ENCODE measurements at regions not wholly inside any gene's neighbourhood (a gene's known extent, or its start where the extent isn't known, plus 50 kb on each side); places are given as distances from the start of the nearest gene placed in this dataset.
A peak's percentile ranks its signal among the peaks of the same experiment; 100 is the strongest.

DNA sequence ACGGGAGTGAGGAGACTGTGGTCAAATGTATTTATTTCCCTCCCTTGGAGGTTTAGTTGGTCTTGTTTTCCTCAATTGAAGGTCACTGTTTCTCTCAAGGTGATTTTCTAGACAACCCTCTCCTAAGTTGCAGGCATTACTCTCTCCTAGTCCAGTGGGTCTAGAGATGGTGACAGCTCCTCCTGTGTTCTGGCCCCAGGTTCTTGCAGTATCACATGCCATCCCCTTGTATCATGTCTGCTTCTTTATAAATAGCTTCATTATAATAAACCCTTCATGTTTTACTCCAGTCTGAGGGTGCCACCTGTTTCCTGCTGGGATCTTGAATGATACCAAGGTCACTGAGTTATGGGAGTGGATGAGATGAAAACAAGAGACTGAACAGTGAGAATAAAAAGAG lies 208.0 kb upstream of the KCNN2 start:
- DNase-seq (ENCODE audit: low spot score): no peak

DNA sequence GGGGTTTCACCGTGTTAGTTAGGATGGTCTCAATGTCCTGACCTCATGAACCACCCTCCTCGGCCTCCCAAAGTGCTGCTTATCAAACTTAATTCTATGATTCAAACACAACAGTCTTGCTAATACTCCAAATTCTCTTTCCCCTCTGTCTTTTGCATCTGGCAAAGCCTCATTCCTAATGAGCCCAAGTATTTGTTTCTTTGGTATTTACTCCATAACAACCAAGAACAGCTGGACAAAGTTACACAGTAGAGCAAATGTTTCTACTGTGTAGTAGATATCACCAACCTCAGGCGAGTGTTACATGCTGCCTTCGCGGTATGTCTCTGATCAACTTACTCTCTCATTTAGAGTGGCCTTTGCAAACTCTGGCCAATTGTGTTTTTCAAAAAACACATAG lies 195.8 kb upstream of the KCNN2 start:
- no peak for DNase-seq (ENCODE audit: low spot score)

DNA sequence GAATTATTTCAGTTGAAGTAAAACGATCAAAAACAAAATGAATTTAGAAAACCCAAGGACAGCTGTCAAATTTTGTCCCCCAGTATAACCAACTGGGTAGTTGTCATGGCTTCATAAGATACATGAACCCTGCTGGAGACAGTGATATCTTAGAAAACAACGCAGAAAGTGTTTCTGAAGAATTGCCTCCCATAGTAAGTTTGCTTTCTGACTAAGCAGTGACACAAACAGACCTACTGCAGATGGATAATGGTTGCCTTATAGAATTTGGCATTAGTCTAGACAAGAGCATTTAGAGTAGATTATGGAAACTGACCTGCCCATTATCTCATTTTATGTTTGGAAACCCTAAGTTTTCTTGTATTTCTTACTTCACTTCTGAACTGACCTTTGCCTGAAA lies 187.7 kb upstream of the KCNN2 start:
- DNase-seq (ENCODE audit: low spot score): no peak

DNA sequence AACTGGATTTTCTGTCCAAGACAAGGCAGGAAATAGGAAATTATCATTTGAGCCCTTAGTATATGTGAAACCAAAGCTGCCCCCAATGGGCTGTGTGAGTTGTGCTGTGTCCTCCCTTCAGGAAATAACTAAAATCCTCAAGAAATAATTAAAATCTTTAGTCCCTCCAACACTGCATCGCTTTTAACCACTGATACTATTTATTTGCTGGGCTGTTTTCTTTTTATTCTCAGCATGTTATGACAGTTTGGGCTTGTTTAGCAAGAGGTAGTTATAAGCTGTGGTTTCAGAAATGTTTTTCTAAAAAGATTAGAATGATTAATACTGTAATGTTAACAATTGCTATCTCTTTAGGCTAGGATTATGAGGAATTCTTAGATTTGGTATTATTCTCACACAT lies 187.0 kb upstream of the KCNN2 start:
- DNase-seq (ENCODE audit: low spot score): no peak

DNA sequence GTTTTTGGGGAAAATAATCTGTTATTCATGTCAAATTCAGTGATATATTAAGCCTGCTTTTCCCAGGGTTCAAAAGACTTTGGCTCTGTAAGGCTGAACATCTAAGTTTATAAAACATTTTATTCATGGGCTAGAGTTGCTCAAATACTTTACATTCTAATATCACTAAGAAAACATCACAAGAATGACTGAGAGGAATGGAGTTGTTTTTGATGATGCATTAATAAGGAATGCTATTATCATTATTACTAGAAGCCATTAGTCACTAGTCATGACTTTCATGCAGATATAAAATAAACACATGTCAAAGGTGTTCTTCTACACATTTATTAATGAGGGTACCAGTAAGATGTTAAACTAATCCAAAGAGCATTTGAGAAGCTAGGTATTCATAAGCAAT lies 185.5 kb upstream of the KCNN2 start:
- DNase-seq (ENCODE audit: low spot score): no peak

DNA sequence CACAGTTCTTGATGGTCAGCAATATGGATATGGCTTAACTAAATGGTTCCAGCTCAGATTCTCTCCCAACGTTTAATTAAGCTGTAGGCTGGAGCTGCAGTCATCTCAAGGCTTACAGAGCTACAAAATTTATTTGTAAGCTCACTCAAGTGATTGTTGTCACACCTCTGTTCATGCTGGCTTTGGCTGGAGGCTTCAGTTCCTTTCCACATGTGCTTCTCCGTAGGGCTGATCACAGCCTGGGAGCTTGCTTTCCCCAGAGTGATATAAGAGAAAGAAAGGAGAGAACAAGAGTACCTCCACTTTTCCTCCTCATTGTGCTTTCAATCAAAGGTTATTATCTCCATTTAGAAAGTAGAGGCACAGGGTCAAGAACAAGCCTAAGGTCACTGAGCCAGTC lies 182.7 kb upstream of the KCNN2 start:
- no peak for DNase-seq (ENCODE audit: low spot score)

DNA sequence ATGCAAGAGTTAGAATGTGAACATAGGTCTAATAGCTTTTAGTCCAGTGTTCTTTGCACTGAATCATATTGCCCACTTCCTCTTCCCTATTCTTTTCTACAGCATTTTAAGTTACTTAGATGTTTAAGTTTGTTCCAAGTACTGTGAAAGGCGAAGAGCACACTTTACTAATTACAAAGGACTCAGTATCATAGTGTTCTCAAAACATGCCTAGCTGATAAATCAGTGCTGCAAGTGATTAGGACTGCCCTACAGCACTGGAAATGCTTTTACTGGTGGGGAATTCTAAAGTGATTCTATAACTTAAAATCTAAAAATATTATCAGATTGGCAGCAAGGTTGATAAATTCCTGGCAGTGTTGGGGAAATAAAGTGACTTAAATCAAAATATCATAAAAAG lies 177.9 kb upstream of the KCNN2 start:
- DNase-seq (ENCODE audit: low spot score): no peak

DNA sequence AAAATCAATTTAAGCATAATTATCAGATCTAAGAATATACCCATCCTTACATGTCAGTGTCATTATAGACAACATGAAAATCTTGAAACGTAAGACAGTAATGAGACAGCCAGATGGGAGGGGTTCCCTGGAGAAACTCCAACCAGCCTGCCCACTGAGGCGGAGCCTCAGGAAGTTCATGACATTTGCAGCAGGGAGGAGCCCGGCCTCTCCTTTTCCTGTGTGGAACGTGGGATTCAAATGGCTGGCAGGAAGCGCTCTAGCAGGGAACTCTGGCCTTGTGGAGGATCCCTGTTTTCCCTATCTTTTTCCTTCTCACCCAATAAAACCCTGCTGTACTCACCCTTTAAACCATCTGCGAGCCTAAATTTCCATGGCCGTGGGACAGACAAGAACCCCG lies 176.6 kb upstream of the KCNN2 start:
- DNase-seq (ENCODE audit: low spot score): no peak

DNA sequence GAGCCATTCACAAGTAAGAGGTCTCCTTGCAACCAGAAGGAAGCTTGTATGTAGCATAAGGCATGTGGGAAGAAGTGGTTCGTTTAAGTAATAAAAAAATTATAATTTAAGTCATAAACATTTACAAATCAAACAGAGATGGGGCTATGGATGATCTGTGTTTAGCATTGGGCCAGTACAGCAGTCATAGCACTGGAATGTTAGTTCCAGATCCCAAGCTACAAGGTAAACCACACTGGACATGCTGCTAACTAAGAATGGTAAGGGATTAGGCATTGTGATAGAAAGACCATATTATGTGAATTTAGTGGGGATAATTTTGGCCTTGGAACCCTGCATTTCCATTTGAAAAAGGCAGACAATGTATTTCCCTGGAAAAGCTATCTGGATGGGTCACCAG lies 170.4 kb upstream of the KCNN2 start:
- no peak for DNase-seq (ENCODE audit: low spot score)

DNA sequence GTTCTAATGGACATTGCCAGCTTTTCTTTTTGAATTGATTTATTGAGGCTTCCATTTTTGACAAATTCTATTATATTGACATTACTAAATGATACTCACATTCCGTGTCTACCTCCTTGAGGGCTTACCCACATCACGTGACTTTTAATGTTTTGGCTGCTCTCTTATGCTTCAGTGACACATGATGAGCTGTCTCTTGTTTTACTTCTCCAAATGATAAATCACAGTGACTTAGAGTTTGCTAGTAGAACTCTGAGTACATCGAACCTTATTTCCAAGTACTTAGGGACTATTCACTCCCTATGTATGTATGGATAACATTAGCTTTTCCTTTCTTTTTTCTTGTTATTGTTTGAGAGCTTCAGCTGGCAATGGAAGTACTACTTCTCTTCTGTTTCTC lies 169.8 kb upstream of the KCNN2 start:
- DNase-seq (ENCODE audit: low spot score): no peak

DNA sequence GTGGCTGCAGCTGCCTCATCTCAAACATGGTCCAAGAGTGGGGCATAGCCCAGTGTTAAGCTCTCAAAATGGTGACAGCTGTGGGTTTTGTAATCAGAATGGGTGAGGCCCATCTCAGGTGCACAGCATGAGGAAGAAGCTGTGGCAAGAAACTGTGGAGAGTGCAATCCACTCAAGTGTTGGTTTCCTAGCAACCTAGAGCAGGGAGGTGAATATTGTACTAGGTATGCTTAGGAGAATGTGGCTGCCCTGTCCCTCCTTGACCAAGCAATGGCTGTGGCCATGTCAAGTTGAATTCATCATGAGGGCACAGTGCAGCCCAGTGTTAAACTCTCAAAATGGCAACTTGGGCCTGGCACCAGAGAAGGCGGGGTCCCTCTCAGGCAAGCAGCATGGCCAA lies 160.5 kb upstream of the KCNN2 start:
- DNase-seq (ENCODE audit: low spot score): no peak

DNA sequence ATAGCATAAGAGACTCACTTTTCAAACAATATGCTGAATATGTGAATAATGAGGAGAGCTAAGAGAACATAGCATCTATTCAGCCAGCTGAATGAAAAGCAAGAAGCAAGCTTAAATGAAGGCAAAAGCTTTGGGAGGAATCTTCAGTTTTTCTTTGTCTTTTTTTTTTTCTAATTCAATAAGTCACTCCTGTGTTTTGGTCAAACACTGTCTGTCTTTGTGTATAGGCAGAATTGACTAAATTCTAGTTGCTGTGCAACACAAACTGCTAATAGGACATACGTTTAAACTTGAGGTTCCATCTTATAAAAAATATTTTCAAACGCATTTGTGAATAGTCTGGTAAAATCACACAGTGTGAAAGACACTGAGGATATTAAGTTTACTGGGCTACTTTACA lies 156.9 kb upstream of the KCNN2 start:
- no peak for DNase-seq (ENCODE audit: low spot score)

DNA sequence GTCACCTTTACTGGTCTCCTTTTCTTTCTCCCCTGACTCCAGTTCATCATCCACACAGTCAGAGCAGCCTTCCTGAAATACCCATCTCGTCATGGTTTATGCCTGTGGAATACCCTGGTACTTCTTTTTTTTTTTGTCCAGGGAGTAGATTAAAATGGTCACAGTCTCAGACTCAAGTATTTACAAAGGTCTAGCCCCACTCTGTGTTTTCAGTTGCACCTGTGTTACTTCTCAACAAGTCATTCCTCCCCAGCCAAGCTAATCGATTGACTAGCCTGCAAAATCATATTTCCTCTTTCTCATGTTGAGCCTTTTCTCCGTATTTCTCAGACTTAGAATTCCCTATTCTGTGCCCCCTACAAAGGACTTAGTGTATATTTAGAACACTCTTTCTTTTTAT lies 155.2 kb upstream of the KCNN2 start:
- DNase-seq (ENCODE audit: low spot score): no peak

DNA sequence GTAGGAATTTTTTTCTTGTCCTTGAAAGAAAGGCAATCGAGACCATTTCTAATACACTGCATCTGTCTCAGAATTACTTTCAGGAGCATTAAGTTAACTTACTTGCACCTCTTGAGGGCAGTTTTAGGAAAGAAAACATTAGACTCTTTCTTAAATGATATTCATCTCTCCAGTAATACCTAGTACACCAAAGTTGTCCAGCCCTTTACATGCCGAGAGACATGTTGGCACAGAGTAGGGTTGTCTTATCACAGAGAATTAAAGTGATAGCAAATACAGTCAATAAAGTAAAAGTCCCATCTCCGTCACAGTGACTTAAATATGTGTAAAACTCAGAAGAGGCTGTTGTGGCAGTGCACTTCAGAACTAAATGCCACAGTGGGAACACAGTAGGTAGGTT lies 154.3 kb upstream of the KCNN2 start:
- no peak for DNase-seq (ENCODE audit: low spot score)

DNA sequence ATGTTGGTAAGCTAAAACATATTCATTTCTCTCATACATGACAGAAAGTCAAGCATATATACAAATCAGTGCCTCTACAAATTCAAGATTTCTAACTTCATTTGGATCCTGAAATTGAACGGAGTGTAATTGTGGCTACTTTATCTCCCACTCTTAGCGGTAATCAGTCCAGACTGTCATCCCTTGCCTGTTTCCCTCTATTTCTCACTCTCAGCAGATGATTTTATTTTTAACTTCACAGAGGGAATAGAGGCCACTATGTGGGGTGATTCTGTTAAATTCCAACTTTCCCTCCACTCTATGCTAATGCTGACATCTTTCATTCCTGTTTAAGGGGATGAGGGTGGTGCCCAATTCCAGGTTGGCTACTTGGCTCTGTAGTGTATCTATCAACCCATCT lies 153.8 kb upstream of the KCNN2 start:
- DNase-seq (ENCODE audit: low spot score): no peak

DNA sequence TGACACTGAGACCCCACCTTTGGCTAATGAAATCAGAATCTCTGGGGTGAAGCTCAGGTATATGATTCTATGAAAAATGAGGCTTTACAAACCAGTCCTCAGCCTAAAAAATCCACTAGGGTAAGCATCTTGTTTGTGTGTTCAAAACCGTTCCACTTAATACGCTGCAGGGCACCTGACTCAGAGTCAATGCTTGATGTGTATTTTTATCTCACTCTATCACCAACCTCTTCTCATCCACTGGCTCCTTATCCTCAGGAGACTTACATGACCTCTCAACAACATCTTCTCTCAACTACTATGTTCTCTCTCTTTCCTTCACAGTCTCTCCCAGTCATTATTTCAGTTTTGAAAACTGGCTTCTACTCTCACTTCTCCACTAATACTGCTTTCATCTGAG lies 153.3 kb upstream of the KCNN2 start:
- no peak for DNase-seq (ENCODE audit: low spot score)

DNA sequence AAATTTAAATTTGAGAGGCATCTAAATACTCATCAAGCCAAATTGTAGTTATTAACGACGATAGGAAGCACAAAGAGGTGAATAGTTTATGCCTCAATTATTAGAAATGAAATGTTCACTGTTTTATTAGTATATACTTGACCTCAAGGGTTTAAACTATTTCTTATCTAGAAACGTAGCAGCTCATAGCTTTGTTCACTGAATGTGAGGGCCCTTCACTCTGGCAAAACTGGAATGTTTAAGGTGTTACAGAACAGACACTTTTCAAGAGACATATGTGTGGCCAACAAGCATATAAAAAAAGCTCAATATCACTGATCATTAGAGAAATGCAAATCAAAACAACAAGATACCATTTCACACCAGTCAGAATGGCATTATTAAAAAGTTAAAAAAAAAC lies 151.2 kb upstream of the KCNN2 start:
- no peak for DNase-seq (ENCODE audit: low spot score)

DNA sequence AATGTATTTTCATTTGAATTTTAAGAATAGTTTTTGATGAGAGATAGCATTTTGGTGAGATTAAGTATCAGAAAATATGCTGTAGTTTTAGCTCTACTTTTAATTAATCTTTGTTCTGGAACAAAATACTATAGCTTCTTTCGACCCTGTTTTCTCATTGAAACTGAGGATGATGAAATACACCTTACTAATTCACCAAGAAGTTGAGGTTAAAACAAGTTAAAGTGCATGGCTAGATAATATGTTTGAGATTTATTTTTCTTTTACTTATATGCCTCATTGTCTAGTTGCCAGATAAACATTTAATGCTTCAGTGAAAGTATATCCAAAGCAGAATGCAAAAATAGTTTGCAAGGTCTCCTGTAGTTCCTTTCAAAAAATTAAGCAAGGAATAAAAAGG lies 140.1 kb upstream of the KCNN2 start:
- no peak for DNase-seq (ENCODE audit: low spot score)

DNA sequence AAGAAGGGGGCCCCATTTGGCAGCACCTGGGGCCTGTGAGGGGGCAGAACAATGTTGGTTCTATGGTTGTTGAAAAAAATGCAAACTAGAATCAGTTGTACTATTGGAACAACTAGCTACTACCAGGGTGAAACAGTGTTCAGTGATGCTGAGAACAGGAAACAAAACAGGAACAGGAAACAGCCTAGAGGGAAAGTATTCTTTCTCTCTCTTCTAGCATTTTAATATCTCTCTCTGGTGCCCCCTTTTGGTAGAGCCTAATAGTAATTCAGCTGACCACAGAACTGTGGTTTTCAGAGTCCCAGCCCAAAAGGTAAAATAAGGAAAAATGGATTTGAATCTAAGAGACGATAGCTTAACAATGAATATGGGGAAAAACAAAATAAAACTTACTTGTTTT lies 138.0 kb upstream of the KCNN2 start:
- DNase-seq (ENCODE audit: low spot score): peak; percentile 26

DNA sequence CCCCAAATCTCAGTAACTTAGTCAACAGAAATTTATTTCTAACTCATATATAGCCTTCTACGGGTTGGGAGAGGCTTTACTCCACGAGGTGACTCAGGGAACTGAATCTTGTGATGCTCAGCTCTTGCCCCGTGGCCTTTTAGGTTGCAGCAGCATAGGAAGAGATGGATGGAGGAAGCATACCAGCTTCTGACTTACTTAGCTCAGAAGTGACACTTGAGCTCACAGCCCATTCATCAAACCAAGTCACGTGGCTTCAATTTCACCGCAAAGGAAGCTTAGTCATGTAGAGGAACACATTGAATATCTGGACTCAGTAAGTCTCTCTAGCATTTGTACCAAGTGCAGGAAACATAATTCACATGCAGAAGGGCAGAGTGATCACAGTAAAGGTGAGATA lies 124.1 kb upstream of the KCNN2 start:
- no peak for DNase-seq (ENCODE audit: low spot score)

DNA sequence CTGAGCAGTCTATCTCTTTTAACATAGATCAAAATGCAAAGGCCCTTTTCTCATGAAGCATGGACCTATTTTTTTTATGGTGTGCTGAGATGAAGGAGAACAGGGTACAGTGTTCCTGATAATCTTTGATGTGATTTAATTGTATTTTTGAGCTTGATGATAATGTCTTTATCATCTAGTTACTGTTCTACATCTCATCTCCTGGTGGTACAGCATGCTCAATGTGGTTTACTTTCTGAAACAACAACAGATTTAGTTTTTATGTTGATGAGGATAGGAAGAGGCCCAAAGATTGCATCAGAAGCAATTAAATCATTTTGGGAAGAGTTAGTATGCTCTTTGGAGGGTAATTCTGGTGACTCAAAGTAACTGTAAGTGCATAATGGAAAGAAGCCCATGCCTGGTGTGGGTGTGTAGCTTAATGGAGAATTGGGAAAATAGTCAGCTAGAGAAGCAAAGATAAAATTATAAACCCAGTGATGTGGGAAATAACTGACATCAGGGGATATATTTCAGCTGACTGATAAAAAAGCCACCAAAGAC lies 123.0 kb upstream of the KCNN2 start:
- no peak for DNase-seq (ENCODE audit: low spot score)

DNA sequence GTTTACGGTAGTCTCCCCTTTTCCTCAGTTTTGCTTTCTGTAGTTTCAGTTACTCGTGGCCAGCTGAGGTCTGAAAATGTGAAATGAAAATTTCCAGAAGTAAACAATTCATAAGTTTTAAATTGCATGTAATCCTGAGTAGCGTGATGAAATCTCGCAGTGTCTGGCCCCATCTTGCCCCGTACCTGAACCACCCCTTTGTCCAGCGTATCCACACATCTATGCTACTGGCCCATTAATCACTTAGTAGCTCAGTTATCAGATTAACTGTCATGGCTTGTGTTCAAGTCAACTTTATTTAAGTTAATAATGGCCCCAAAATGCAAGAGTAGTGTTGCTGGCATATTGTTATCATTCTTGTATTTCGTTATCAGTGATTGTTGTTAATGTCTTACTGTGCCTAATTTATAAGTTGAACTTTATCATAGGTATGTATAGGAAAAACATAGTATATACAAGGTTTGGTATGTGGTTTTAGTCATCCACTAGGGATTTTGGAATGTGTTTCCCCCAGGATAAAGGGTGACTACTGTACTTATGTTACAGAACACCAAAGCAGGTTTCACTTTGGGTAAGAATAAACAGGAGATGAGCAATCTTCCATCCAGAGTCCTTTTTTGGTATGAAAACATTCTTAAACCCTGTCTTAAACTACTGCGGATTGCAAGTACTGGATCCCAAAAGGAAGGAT lies 118.4 kb upstream of the KCNN2 start:
- no peak for DNase-seq (ENCODE audit: low spot score)

DNA sequence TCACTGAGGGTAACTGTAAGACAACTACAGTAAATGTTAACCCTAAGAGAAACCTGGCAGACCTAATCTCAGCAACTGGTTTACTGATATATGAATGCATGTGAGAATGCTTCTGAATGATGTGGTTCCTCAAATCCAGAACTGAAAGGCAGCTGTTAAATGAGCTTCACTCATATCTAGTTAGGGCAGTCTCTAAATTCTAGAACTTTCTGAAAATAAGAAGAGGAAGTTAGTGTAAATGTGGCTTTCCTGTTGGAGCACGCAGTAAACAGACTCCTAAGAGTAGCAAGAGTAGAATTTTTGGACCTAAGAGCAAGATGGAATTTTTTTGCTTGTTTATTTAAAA lies 117.9 kb upstream of the KCNN2 start:
- DNase-seq (ENCODE audit: low spot score): no peak

DNA sequence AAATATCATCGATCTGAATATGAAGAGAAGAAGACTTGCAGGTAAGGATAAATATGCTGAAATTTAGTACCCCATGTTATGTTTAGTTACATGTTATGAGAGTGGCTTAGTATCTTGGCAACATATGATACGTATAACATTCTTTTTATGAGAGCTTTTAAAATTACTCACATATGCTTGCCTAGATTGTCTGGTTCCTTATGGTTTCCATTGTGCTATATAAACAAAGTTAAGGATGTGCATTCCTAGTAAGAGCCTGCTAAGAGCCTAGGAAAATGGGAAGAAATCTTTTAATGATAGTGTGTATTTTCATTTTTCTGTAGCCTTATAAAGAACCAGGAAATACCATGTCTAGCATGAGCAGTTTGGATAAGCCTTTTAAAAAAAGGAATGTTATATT lies 112.0 kb upstream of the KCNN2 start:
- DNase-seq (ENCODE audit: low spot score): no peak

DNA sequence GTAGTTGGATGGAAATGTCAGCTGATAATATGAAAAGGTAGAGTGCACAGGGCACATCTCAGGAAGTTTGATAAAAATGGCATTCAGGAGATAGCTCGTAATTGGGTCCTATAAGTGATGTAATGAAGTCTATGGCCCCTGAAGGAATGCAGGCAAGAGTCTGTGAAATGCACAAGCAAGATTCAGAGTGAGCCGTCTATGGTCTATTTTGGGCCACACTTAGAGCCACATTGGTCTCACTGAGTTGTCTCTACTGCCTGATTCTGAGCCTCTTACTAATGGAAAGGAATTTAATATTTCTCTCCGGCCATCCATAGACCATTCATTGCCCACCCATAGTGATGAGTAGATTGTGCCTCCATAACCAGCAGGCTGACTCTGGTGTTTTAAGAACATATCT lies 111.3 kb upstream of the KCNN2 start:
- no peak for DNase-seq (ENCODE audit: low spot score)

Data from germinal center (tissue), 1 donor.